Endothelial cell (in vitro differentiated cells): ENCODE measurements at regions not wholly inside any gene's neighbourhood (a gene's known extent, or its start where the extent isn't known, plus 50 kb on each side); places are given as distances from the start of the nearest gene placed in this dataset.

Experiments
- DNase-seq: peaks from one replicate; pipeline ENCODE4 v3.0.0; 2021; ENCODE audit warnings: low spot score
- H3K27ac Mint-ChIP-seq: one replicate; pipeline ENCODE4 v1.8.0; 2021; ENCODE audit warnings: mixed read lengths, inconsistent platforms; ENCODE audit not compliant: unreplicated experiment
- H3K27me3 Mint-ChIP-seq: one replicate; pipeline ENCODE4 v1.8.0; 2021; ENCODE audit warnings: mild to moderate bottlenecking, moderate library complexity, mixed read lengths, inconsistent platforms; ENCODE audit not compliant: unreplicated experiment
- H3K36me3 Mint-ChIP-seq: one replicate; pipeline ENCODE4 v1.8.0; 2021; ENCODE audit warnings: mild to moderate bottlenecking, low read depth, mixed read lengths, inconsistent platforms; ENCODE audit not compliant: unreplicated experiment
- H3K4me1 Mint-ChIP-seq: one replicate; pipeline ENCODE4 v1.8.0; 2021; ENCODE audit warnings: mild to moderate bottlenecking, mixed read lengths, inconsistent platforms; ENCODE audit not compliant: unreplicated experiment
- H3K4me3 Mint-ChIP-seq: one replicate; pipeline ENCODE4 v1.8.0; 2021; ENCODE audit warnings: mild to moderate bottlenecking, mixed read lengths, inconsistent platforms; ENCODE audit not compliant: unreplicated experiment
- H3K9me3 Mint-ChIP-seq: one replicate; pipeline ENCODE4 v1.8.0; 2021; ENCODE audit warnings: mixed read lengths, inconsistent platforms; ENCODE audit not compliant: unreplicated experiment
- CTCF ChIP-seq: fragments of 200-600 bp; sonication (generic); IDR thresholded peaks from one replicate; pipeline ENCODE4 v1.5.0; 2021; ENCODE audit warnings: antibody characterized with exemption; ENCODE audit not compliant: unreplicated experiment

DNA sequence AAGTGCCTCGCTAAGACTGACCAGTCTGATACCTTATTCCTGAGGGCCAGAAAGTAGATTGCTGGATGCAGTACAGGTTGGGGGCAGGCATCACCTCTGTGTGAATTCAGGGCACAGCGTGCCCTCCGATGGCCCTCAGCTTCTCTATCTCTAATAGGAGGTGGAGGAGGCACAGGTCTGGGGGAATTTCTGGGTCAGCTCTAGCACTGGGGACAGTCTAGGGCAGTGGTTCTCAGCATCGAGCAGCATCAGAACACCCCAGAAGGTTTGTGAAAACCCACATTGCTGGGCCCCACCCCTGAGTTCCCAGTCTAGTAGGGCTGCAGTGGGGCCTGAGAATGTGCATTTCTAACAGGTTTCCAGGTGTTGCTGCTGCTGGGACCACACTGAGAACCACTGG lies 166.7 kb downstream of the CDC5L start:
- no peaks in the 10 kb centered on the region for H3K9me3 Mint-ChIP-seq
- H3K36me3 Mint-ChIP-seq: peaks cover 2% of the 10 kb centered on the region
- peaks cover 9% of the 10 kb centered on the region for H3K4me1 Mint-ChIP-seq
- no peak for TF ChIP-seq CTCF
- no peak overlapping the region for H3K27ac Mint-ChIP-seq
- no peak for DNase-seq
- no peaks in the 10 kb centered on the region for H3K27me3 Mint-ChIP-seq
- no peak overlapping the region for H3K4me3 Mint-ChIP-seq

- no peak for DNase-seq
- TF ChIP-seq CTCF: no peak
- H3K9me3 Mint-ChIP-seq: no peaks in the 10 kb centered on the region
- H3K4me3 Mint-ChIP-seq: no peak overlapping the region
- peaks cover 2% of the 10 kb centered on the region for H3K36me3 Mint-ChIP-seq
- peaks cover 9% of the 10 kb centered on the region for H3K4me1 Mint-ChIP-seq
- H3K27ac Mint-ChIP-seq: no peak overlapping the region
- peaks cover under 1% of the 10 kb centered on the region for H3K27me3 Mint-ChIP-seq
These were observed 167.4 kb downstream of the CDC5L start for GRCh38 chr6:44554861-44555260.

GRCh38 chr6:44556046-44556445 lies 168.5 kb downstream of the CDC5L start:
- Mint-ChIP-seq H3K27me3 (peaks cover 2% of the 10 kb centered on the region), H3K9me3 (no peaks in the 10 kb centered on the region), H3K4me3 (no peak overlapping the region), H3K27ac (no peak overlapping the region), H3K4me1 (peaks cover 9% of the 10 kb centered on the region), H3K36me3 (peaks cover 2% of the 10 kb centered on the region)
- DNase-seq: no peak
- TF ChIP-seq CTCF: no peak

DNA sequence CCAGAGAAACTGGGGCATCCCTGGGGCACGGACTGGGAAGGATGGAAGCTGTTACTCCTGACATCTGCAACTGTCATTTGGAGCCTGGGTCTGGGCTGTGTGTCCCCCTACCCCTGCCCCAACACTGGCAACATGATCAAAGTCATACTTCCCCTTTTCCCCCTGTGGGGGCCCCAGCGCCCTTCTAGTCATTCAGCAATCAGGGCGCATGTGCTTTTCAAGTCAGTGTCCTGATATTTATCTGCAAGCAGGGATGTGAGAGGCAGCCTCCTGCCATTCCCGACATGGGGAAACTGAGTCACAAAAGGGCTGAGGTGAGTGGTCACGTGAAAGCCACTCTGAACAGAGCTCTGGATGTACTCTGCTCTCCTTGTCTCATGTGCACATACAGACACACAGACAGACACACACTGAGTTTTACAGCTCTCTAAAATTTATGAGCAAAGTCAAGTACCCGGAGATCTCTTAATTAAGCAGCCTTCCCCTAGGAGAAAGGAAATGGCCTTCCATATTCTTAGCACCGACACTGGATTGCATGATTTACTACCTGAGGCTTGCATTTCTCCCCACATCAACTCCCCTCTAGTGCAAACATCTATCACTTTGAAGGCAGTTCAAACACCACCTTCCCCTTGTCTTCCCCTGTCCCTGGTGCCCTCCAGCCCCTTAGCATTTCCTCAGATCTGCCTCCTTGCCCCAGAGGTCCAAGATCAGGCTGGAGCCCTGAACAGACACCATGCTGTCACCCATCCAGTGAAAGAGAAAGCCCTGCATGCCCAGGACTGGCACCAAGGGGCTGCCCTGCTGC lies 170.7 kb downstream of the CDC5L start:
- TF ChIP-seq CTCF: no peak
- no peak for DNase-seq
- no peak overlapping the region for H3K4me3 Mint-ChIP-seq
- no peaks in the 10 kb centered on the region for H3K9me3 Mint-ChIP-seq
- no peak overlapping the region for H3K27ac Mint-ChIP-seq
- H3K4me1 Mint-ChIP-seq: peaks cover 16% of the 10 kb centered on the region
- peaks cover 3% of the 10 kb centered on the region for H3K27me3 Mint-ChIP-seq
- peaks cover 2% of the 10 kb centered on the region for H3K36me3 Mint-ChIP-seq

GRCh38 chr6:44558832-44559251 lies 171.3 kb downstream of the CDC5L start:
- H3K4me1 Mint-ChIP-seq: peaks cover 23% of the 10 kb centered on the region
- no peak for DNase-seq
- H3K4me3 Mint-ChIP-seq: no peak overlapping the region
- peaks cover 3% of the 10 kb centered on the region for H3K27me3 Mint-ChIP-seq
- H3K9me3 Mint-ChIP-seq: no peaks in the 10 kb centered on the region
- TF ChIP-seq CTCF: no peak
- peaks cover 2% of the 10 kb centered on the region for H3K36me3 Mint-ChIP-seq
- H3K27ac Mint-ChIP-seq: no peak overlapping the region
